GM12873 (cell line): ENCODE measurements at regions not wholly inside any gene's neighbourhood (a gene's known extent, or its start where the extent isn't known, plus 50 kb on each side); places are given as distances from the start of the nearest gene placed in this dataset.

ENCODE experiments used
- CTCF ChIP-seq: IDR thresholded peaks from 2 replicates; pipeline ENCODE4 v1.5.1; 2012; ENCODE audit warnings: low read depth, mild to moderate bottlenecking, moderate library complexity, low read length, control low read depth; ENCODE audit not compliant: insufficient read depth; ENCODE audit errors: missing control alignments

GRCh38 chr2:146481629-146482028 lies 1363.2 kb upstream of the ACVR2A start:
- TF ChIP-seq CTCF = no peak

- no peak for TF ChIP-seq CTCF
Measured at GRCh38 chr2:146477383-146477782, 1367.4 kb upstream of the ACVR2A start.

- TF ChIP-seq CTCF = no peak
Measured at GRCh38 chr2:146468578-146468977, 1376.3 kb upstream of the ACVR2A start.

- TF ChIP-seq CTCF = no peak
Measured at GRCh38 chr2:146467425-146467824, 1377.4 kb upstream of the ACVR2A start.

GRCh38 chr2:146465460-146465859 lies 1379.4 kb upstream of the ACVR2A start:
- TF ChIP-seq CTCF = no peak

GRCh38 chr2:146461068-146461467 lies 1383.8 kb upstream of the ACVR2A start:
- no peak for TF ChIP-seq CTCF

GRCh38 chr2:146458585-146458984 lies 1386.2 kb upstream of the ACVR2A start:
- no peak for TF ChIP-seq CTCF
